HepG2 (cell line): ENCODE measurements at regions not wholly inside any gene's neighbourhood (a gene's known extent, or its start where the extent isn't known, plus 50 kb on each side); places are given as distances from the start of the nearest gene placed in this dataset.
"Not testable (repeated sequence)": the region's sequence is repeated elsewhere in the genome, so short reads cannot be mapped to it uniquely, and the experiment has no call there.

Source experiments
- ATAC-seq: fragments of 200-7000 bp; cut with Tn5 transposase; 3 replicates; pipeline ENCODE4 v1.9.1; 2020; ENCODE audit warnings: mild to moderate bottlenecking, moderate library complexity
- BruUV-seq: library from RNA; stranded (reverse); fragments of 400-500 nt; replicated peaks from 2 replicates; lab custom pipeline; 2021; lab: Mats Ljungman, UMichigan
- CTCF ChIA-PET: fragments of 300-600 bp; formaldehyde crosslinking; extraction: SDS; loops from one replicate; lab custom pipeline; 2021; ENCODE audit warnings: low total read pairs, inconsistent platforms, low intra/inter-chr PET ratio; lab: Yijun Ruan, JAX
- POLR2A ChIA-PET: fragments of 350-600 bp; sonication (Branson Sonifier 250); formaldehyde crosslinking; loops from one replicate; lab custom pipeline; 2020; ENCODE audit warnings: antibody characterized with exemption, inconsistent platforms; lab: Yijun Ruan, JAX
- DNase-seq: peaks from one replicate; pipeline ENCODE4 v3.0.0-alpha.2; 2015; ENCODE audit warnings: low spot score
- FAIRE-seq: peaks from 3 replicates; lab custom pipeline; 2011; peaks lifted over from hg19 to GRCh38; lab: Jason Lieb, UNC
- H2AFZ ChIP-seq: one replicate; pipeline ENCODE4 v1.6.1; 2011; ENCODE audit warnings: low read length, inconsistent platforms
- H3K27ac ChIP-seq: fragments of 300-600 bp; 3 replicates; pipeline ENCODE4 v1.8.0; 2011; ENCODE audit warnings: mixed run types, mild to moderate bottlenecking, mixed read lengths, low read length, inconsistent platforms; ENCODE audit not compliant: insufficient read depth; ENCODE audit errors: extremely low read length
- H3K27me3 ChIP-seq, 2 experiments: fragments of 200-600 bp in 1 of 2; 2 replicates in 1 of 2; 3 replicates in 1 of 2; pipeline versions ENCODE4 v1.6.0 to v1.8.0; 2011; ENCODE audit warnings: low read length in 2 of 2, mild to moderate bottlenecking in 2 of 2, moderate library complexity in 2 of 2, inconsistent platforms in 1 of 2; ENCODE audit not compliant: insufficient read depth in 2 of 2, control insufficient read depth in 1 of 2
- H3K36me3 ChIP-seq, 2 experiments: fragments of 200-600 bp in 1 of 2; replicated peaks in 1 of 2; 2 replicates in 1 of 2; 3 replicates in 1 of 2; pipeline versions ENCODE4 v1.5.1 to v1.8.0; 2011; ENCODE audit warnings: low read length in 2 of 2, inconsistent platforms in 1 of 2; ENCODE audit not compliant: insufficient read depth in 2 of 2, control insufficient read depth in 1 of 2
- H3K4me1 ChIP-seq: 2 replicates; pipeline ENCODE4 v1.5.1; 2012; ENCODE audit warnings: low read length, inconsistent platforms; ENCODE audit not compliant: insufficient read depth
- H3K4me2 ChIP-seq: 2 replicates; pipeline ENCODE4 v1.6.0; 2011; ENCODE audit warnings: low read depth, low read length, inconsistent platforms
- H3K4me3 ChIP-seq, 3 experiments: fragments of 200-600 bp in 1 of 3; sonication (generic), shearing (Covaris generic) in 1 of 3; replicated peaks in 1 of 3; 2 replicates each; pipeline ENCODE4 v1.5.1; 2011 to 2016; ENCODE audit warnings: low read length in 3 of 3, inconsistent platforms in 2 of 3, low read depth in 2 of 3, mild to moderate bottlenecking in 2 of 3, control low read depth in 1 of 3, mixed read lengths in 1 of 3; ENCODE audit not compliant: insufficient read depth in 1 of 3
- H3K79me2 ChIP-seq: one replicate; pipeline ENCODE4 v1.6.1; 2011; ENCODE audit warnings: low read length, inconsistent platforms; ENCODE audit not compliant: insufficient read depth
- H3K9ac ChIP-seq: 2 replicates; pipeline ENCODE4 v1.6.0; 2011; ENCODE audit warnings: mild to moderate bottlenecking, low read depth, low read length, inconsistent platforms; ENCODE audit not compliant: insufficient read depth
- H3K9me3 ChIP-seq: 2 replicates; pipeline ENCODE4 v1.5.1; 2012; ENCODE audit warnings: mild to moderate bottlenecking, low read length
- H4K20me1 ChIP-seq: 2 replicates; pipeline ENCODE4 v1.6.0; 2011; ENCODE audit warnings: inconsistent platforms, mild to moderate bottlenecking, low read length, moderate library complexity; ENCODE audit not compliant: insufficient read depth
- PLRG1 ChIP-seq: fragments of 450-650 bp; conservative IDR thresholded peaks from 2 replicates; pipeline ENCODE4 v1.6.1; 2016
- THAP11 ChIP-seq: IDR thresholded peaks from 2 replicates; pipeline ENCODE4 v1.6.1; 2016; ENCODE audit warnings: missing biosample characterization, missing genetic modification reagents
- ZMYM3 ChIP-seq: sonication (generic); formaldehyde crosslinking; IDR thresholded peaks from 2 replicates; pipeline ENCODE4 v1.5.1; 2020; ENCODE audit warnings: mild to moderate bottlenecking, missing genetic modification reagents
- ZMYM4 ChIP-seq: sonication (generic); formaldehyde crosslinking; IDR thresholded peaks from 2 replicates; pipeline ENCODE4 v1.8.1; 2023; ENCODE audit warnings: mild to moderate bottlenecking, missing genetic modification reagents
- ZNF331 ChIP-seq: sonication (generic); formaldehyde crosslinking; IDR thresholded peaks from 2 replicates; pipeline ENCODE4 v1.4.0; 2020; ENCODE audit warnings: missing genetic modification reagents
- ZNF557 ChIP-seq: sonication (generic); formaldehyde crosslinking; IDR thresholded peaks from 2 replicates; pipeline ENCODE4 v1.4.0; 2020; ENCODE audit warnings: missing genetic modification reagents
- ZNF629 ChIP-seq: sonication (generic); formaldehyde crosslinking; conservative IDR thresholded peaks from 2 replicates; pipeline ENCODE4 v1.5.0; 2020; ENCODE audit warnings: missing genetic modification reagents
- WGBS: methylation state at CpG from one replicate; pipeline ENCODE4 v1.1.6; 2017; ENCODE audit warnings: low lambda C conversion rate; 5-methylcytosine and 5-hydroxymethylcytosine counted together
- in situ Hi-C: cut with HindIII; loops from 2 replicates; pipeline ENCODE4 v1.10.0; 2017; ENCODE audit warnings: low pct_unique_long_range_greater_than_20kb; ENCODE audit not compliant: extremely low pct_ligation_motif_present
- intact Hi-C: fragments of 100-400 bp; cut with micrococcal nuclease; formaldehyde crosslinking; loops from one replicate; pipeline ENCODE4 v1.10.0; 2022; ENCODE audit not compliant: unreplicated experiment
- TF ChIP-seq, protein P1 (sequence below): sonication (generic); formaldehyde crosslinking; IDR thresholded peaks from 2 replicates; pipeline ENCODE4 v1.4.0; 2020; ENCODE audit warnings: mild to moderate bottlenecking, missing genetic modification reagents

- peak; percentile 69 for TF ChIP-seq ZMYM4
- TF ChIP-seq ZNF557: no peak
- no peak for TF ChIP-seq PLRG1
These were observed 106.8 kb upstream of the SPATS2L start (continued) for GRCh38 chr2:200199576-200200263.

DNA sequence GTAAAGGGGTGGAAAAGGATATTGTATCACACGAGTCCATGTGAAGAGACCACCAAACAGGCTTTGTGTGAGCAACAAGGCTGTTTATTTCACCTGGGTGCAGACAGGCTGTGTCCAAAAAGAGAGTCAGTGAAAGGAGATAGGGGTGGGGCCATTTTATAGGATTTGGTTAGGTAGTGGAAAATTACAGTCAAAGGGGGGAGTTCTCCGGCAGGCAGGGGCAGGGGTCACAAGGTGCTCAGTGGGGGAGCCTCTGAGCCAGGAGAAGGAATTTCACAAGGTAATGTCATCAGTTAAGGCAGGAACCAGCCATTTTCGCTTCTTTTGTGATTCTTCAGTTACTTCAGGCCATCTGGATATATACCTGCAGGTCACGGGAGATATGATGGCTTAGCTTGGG, 104.7 kb upstream of the SPATS2L start:
- H3K9me3 ChIP-seq, DNase-seq, H3K9ac ChIP-seq, FAIRE-seq, BruUV-seq, H3K4me2 ChIP-seq, H4K20me1 ChIP-seq, ATAC-seq, in situ Hi-C loops, H3K36me3 ChIP-seq, H3K27me3 ChIP-seq, H2AFZ ChIP-seq, intact Hi-C loops, H3K27ac ChIP-seq, H3K79me2 ChIP-seq, CTCF ChIA-PET, H3K4me3 ChIP-seq, POLR2A ChIA-PET: not testable (repeated sequence)
- H3K4me1 ChIP-seq: peaks cover 16% of the 10 kb centered on the region
- 58% methylated on average over 4 of the region's 4 CpGs for WGBS

- H4K20me1 ChIP-seq: no peaks in the 10 kb centered on the region
- CTCF ChIA-PET: no interaction called here
- no TSS peak for BruUV-seq
- H3K4me3 ChIP-seq: no peak overlapping the region
- no peak for DNase-seq
- WGBS: 52% methylated on average over 2 of the region's 2 CpGs
- no peak for FAIRE-seq
- in situ Hi-C loops (no loop called here), intact Hi-C loops (no loop called here)
- no peaks in the 10 kb centered on the region for H3K36me3 ChIP-seq
- H3K9me3 ChIP-seq: no peaks in the 10 kb centered on the region
- H3K27ac ChIP-seq: no peak overlapping the region
- ATAC-seq: no peak
- POLR2A ChIA-PET: no interaction called here
- H3K4me1 ChIP-seq: peaks cover 16% of the 10 kb centered on the region
- no peak overlapping the region for H3K9ac ChIP-seq
- no peak overlapping the region for H2AFZ ChIP-seq
- no peaks in the 10 kb centered on the region for H3K27me3 ChIP-seq
- H3K79me2 ChIP-seq: no peaks in the 10 kb centered on the region
- no peak overlapping the region for H3K4me2 ChIP-seq
- no peak for TF ChIP-seq ZNF629 (CRISPR knock-in tag)
- TF ChIP-seq, protein P1, sequence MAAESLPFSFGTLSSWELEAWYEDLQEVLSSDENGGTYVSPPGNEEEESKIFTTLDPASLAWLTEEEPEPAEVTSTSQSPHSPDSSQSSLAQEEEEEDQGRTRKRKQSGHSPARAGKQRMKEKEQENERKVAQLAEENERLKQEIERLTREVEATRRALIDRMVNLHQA (CRISPR knock-in tag): no peak
- TF ChIP-seq ZMYM3 (CRISPR knock-in tag): no peak
- no peak for TF ChIP-seq THAP11 (CRISPR knock-in tag)
- TF ChIP-seq ZNF331 (CRISPR knock-in tag): no peak
These were observed 103.1 kb upstream of the SPATS2L start for GRCh38 chr2:200203381-200203827.
